Ovary (tissue), 7 donors: ENCODE measurements at regions not wholly inside any gene's neighbourhood (a gene's known extent, or its start where the extent isn't known, plus 50 kb on each side); places are given as distances from the start of the nearest gene placed in this dataset.
"Not testable (repeated sequence)": the region's sequence is repeated elsewhere in the genome, so short reads cannot be mapped to it uniquely, and the experiment has no call there.

Experiments
- DNase-seq, 5 donors: peaks; one replicate each; pipeline ENCODE4 v3.0.0-alpha.2; 2019 to 2020
- H3K27ac ChIP-seq, 2 donors: fragments of 200-600 bp; one replicate each; pipeline versions ENCODE4 v1.5.1 to v1.8.0; 2019 to 2022
- H3K27me3 ChIP-seq: fragments of 200-600 bp; one replicate; pipeline ENCODE4 v1.8.0; 2022
- H3K36me3 ChIP-seq: fragments of 200-600 bp; sonication (generic); one replicate; pipeline ENCODE4 v1.5.1; 2019
- H3K4me1 ChIP-seq: one replicate; pipeline ENCODE4 v1.8.1; 2013; ENCODE audit warnings: mild to moderate bottlenecking, moderate library complexity; ENCODE audit not compliant: insufficient read depth
- H3K4me3 ChIP-seq: fragments of 200-600 bp; sonication (generic); one replicate; pipeline ENCODE4 v1.5.1; 2017
- H3K9me3 ChIP-seq, 2 donors: fragments of 200-600 bp in 1 of 2; sonication (generic) in 1 of 2; one replicate each; pipeline versions ENCODE4 v1.5.1 to v1.8.1; 2013 to 2019; ENCODE audit warnings: mild to moderate bottlenecking in 1 of 2, moderate library complexity in 1 of 2
- EP300 ChIP-seq: sonication (generic); formaldehyde crosslinking; IDR thresholded peaks from one replicate; pipeline ENCODE4 v1.6.1; 2017; ENCODE audit warnings: antibody characterized with exemption
- POLR2A ChIP-seq: fragments of 450-650 bp; IDR thresholded peaks from one replicate; pipeline ENCODE4 v1.6.1; 2017; ENCODE audit warnings: antibody characterized with exemption, mild to moderate bottlenecking, moderate library complexity
- WGBS, 3 donors: extraction: QIAGEN DNeasy Blood & Tissue Kit in 1 of 3; methylation state at CpG; one replicate each; pipeline versions ENCODE4 v1.1.5 to v1.1.7; 2013 to 2017; 5-methylcytosine and 5-hydroxymethylcytosine counted together
- intact Hi-C, 4 donors: fragments of 100-400 bp; cut with DNase I; formaldehyde crosslinking; loops; one replicate each; pipeline versions ENCODE4 v1.11.0 to v1.15.1; 2022 to 2023
- TF ChIP-seq, protein P1 (sequence below), 3 donors: fragments of 450-650 bp in 2 of 3; fragments of 200-600 bp in 1 of 3; IDR thresholded peaks; one replicate each; pipeline versions ENCODE4 v1.5.1 to v1.8.0; 2016 to 2022; ENCODE audit warnings: antibody characterized with exemption in 3 of 3, mild to moderate bottlenecking in 1 of 3
- donor health status: DM: no; HTN: no; CAD: no; lungs with moderate emphysema.
- donor health status: DM: no; HTN: no; CAD: no.
- donor health status: Bipolar disorder and iron deficiency.
- donor health status: DM: no; HTN: no; CAD: no.
- donor health status: DM: yes; HTN: yes; CAD: no.

DNA sequence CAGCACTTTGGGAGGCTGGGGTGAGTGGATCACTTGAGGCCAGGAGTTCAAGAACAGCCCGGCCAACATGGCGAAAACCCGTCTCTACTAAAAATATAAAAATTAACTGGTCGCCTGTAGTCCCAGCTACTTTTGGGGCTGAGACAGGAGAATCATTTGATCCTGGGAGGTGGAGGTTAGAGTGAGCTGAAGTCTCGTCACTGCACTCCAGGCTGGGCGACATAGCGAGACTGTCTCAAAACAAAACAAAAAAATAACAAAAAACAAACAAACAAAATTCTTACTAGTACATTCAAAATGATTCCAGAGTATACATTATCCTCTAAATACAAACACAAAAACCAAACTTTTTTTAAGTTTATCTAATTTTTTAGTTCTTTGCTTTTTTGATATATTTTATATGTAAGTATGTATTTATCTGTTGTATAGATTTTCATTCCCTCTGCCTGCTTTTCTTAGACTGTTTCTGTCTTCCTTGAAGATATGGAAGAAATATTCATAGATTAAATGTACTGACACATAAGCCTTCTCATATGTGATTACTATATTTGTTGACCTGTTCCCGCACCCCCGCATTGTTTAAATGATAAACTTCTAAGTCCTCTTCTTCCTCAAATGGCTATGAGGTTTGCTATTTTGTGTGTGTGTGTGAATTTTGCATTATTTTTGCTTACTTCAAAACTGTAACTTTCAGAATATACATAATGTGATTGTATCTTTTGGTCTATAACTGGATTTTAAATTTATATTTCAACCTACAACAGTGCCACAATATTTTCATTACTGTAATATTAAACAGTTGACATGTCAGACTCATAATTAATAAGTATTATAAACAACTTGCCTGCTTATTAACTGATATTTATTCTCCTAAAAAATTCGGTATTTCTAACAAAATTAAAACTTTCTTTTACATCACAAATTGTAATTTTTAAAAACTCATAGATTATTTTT, 1674.1 kb upstream of the B3GALT2 start:
- H3K27me3 ChIP-seq: no peaks in the 10 kb centered on the region

DNA sequence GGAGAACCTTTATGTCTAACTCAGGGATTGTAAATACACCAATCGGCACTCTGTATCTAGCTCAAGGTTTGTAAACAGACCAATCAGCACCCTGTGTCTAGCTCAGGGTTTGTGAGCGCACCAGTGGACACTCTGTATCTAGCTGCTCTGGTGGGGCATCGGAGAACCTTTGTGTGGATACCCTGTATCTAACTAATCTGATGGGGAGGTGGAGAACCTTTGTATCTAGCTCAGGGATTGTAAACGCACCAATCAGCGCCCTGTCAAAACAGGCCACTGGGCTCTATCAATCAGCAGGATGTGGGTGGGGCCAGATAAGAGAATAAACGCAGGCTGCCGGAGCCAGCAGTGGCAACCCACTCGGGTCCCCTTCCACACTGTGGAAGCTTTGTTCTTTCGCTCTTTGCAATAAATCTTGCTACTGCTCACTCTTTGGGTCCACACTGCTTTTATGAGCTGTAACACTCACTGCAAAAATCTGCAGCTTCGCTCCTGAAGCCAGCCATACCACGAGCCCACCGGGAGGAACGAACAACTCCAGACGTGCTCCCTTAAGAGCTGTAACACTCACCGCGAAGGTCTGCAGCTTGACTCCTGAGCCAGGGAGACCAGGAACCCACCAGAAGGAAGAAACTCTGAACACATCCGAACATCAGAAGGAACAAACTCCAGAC, 1673.2 kb upstream of the B3GALT2 start:
- H3K4me3 ChIP-seq, H3K27ac ChIP-seq, H3K27me3 ChIP-seq, H3K36me3 ChIP-seq, intact Hi-C loops, H3K4me1 ChIP-seq, H3K9me3 ChIP-seq, DNase-seq: not testable (repeated sequence)
- WGBS, 3 donors: 93 to 97% (median 95%) methylated on average over 17 of the region's 17 CpGs

More for the DNA sequence above, 1674.1 kb upstream of the B3GALT2 start:
- H3K27ac ChIP-seq: no peak overlapping the region
- H3K36me3 ChIP-seq: no peaks in the 10 kb centered on the region
- intact Hi-C loops: no loop called here
- H3K9me3 ChIP-seq: no peaks in the 10 kb centered on the region
- H3K4me1 ChIP-seq: no peaks in the 10 kb centered on the region
- H3K4me3 ChIP-seq: no peak overlapping the region
- DNase-seq: no peak
- TF ChIP-seq, protein P1, sequence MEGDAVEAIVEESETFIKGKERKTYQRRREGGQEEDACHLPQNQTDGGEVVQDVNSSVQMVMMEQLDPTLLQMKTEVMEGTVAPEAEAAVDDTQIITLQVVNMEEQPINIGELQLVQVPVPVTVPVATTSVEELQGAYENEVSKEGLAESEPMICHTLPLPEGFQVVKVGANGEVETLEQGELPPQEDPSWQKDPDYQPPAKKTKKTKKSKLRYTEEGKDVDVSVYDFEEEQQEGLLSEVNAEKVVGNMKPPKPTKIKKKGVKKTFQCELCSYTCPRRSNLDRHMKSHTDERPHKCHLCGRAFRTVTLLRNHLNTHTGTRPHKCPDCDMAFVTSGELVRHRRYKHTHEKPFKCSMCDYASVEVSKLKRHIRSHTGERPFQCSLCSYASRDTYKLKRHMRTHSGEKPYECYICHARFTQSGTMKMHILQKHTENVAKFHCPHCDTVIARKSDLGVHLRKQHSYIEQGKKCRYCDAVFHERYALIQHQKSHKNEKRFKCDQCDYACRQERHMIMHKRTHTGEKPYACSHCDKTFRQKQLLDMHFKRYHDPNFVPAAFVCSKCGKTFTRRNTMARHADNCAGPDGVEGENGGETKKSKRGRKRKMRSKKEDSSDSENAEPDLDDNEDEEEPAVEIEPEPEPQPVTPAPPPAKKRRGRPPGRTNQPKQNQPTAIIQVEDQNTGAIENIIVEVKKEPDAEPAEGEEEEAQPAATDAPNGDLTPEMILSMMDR (IDR thresholded peaks at IDR 0.05): no peak
- TF ChIP-seq EP300: no peak
- TF ChIP-seq POLR2A: no peak
- 85 to 93% (median 92%) methylated on average over 10 of the region's 10 CpGs for WGBS, 3 donors

DNA sequence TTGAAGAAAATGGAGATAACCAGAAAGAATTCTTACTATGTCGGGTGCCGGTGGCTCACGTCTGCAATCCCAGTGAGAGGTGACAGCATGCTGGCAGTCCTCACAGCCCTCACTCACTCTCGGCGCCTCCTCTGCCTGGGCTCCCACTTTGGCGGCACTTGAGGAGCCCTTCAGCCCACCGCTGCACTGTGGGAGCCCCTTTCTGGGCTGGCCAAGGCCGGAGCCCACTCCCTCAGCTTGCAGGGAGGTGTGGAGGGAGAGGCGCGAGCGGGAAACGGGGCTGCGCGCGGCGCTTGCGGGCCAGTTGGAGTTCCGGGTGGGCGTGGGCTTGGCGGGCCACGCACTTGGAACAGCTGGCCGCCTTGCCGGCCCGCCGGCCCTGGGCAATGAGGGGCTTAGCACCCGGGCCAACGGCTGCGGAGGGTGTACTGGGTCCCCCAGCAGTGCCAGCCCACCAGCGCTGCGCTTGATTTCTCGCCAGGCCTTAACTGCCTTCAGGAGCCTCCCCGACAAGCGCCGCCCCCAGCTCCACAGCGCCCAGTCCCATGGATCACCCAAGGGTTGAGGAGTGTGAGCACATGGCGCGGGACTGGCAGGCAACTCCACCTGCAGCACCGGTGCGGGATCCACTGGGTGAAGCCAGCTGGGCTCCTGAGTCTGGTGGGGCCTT, 1672.5 kb upstream of the B3GALT2 start:
- H3K27ac ChIP-seq, H3K9me3 ChIP-seq, H3K36me3 ChIP-seq, H3K4me1 ChIP-seq, intact Hi-C loops, H3K27me3 ChIP-seq, H3K4me3 ChIP-seq, DNase-seq: not testable (repeated sequence)
- 97 to 98% (median 97%) methylated on average over 34 to 39 of the region's 39 CpGs for WGBS, 3 donors

DNA sequence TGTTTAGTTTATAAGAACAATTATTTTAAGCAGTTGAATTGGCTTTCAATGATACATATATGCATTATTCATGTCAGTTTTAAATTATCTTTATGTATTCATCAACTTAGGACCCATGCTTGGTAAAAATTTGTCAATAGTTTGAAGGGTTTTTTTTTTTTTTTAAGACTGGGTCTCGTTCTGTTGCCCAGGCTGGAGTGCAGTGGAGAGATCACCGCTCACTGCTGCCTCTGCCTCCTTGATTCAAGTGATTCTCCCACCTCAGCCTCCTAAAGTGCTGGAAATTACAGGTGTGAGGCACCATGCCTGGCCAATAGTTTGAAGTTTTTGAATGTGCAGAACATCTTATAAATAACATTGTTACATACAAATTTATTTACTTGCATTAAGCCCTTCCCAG, 1671.0 kb upstream of the B3GALT2 start:
- Histone ChIP-seq H3K36me3 (no peaks in the 10 kb centered on the region), H3K9me3 (no peaks in the 10 kb centered on the region), H3K4me3 (no peak overlapping the region), H3K27ac (no peak overlapping the region), H3K27me3 (no peaks in the 10 kb centered on the region), H3K4me1 (no peaks in the 10 kb centered on the region)
- intact Hi-C loops: no loop called here
- no peak for TF ChIP-seq POLR2A
- no peak for TF ChIP-seq EP300
- TF ChIP-seq, protein P1 (IDR thresholded peaks at IDR 0.05): no peak
- WGBS, 3 donors: 89 to 93% (median 90%) methylated on average over 2 of the region's 2 CpGs
- no peak for DNase-seq

DNA sequence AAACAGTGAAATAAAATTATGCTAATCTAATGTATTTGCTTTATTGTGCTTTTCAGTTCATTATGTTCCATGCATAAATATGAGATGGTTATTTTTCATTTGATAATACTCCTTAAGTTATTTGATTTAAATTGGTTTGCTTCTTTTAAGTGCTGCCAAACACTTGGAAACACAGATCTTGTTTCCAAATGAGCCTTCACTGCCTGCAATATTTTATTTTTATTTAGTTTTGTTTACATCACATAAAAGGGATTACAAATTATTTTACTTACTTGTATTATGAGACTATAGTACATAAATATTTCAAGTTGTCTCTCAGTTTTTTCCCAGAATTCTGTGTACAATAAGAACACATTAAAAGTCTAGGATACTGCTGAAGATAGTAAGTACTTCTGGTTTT, 1662.4 kb upstream of the B3GALT2 start:
- Histone ChIP-seq H3K36me3 (no peaks in the 10 kb centered on the region), H3K9me3 (no peaks in the 10 kb centered on the region), H3K4me1 (no peaks in the 10 kb centered on the region), H3K27me3 (no peaks in the 10 kb centered on the region), H3K27ac (no peak overlapping the region), H3K4me3 (no peak overlapping the region)
- no peak for TF ChIP-seq EP300
- TF ChIP-seq, protein P1 (IDR thresholded peaks at IDR 0.05): no peak
- TF ChIP-seq POLR2A: no peak
- no peak for DNase-seq
- intact Hi-C loops: no loop called here
